NCI-H524 treated with DMSO at 0.1 percent for 48 hours (cell line): ENCODE measurements at regions not wholly inside any gene's neighbourhood (a gene's known extent, or its start where the extent isn't known, plus 50 kb on each side); places are given as distances from the start of the nearest gene placed in this dataset.
"Not testable (repeated sequence)": the region's sequence is repeated elsewhere in the genome, so short reads cannot be mapped to it uniquely, and the experiment has no call there.

ENCODE experiments used
- DNase-seq: peaks from one replicate; lab custom pipeline; 2025; lab: John Stamatoyannopoulos, UW

GRCh38 chr6:167470836-167471547 is 146.1 kb downstream of the TTLL2 start:
- DNase-seq, result no peak

GRCh38 chr6:167471548-167471930 is 146.7 kb downstream of the TTLL2 start:
- DNase-seq, result no peak

- peak; percentile 41 for DNase-seq
Observed at GRCh38 chr6:167472148-167472547, 147.3 kb downstream of the TTLL2 start.

GRCh38 chr6:167472880-167473279 is 148.0 kb downstream of the TTLL2 start:
- no peak for DNase-seq

GRCh38 chr6:167474171-167474570 is 149.3 kb downstream of the TTLL2 start:
- no peak for DNase-seq

- DNase-seq, result no peak
Observed at GRCh38 chr6:167474725-167475124, 149.8 kb downstream of the TTLL2 start.

- DNase-seq, result no peak
Observed at GRCh38 chr6:167475947-167476346, 151.1 kb downstream of the TTLL2 start.

- no peak for DNase-seq
Observed at GRCh38 chr6:167476844-167477595, 152.1 kb downstream of the TTLL2 start.

GRCh38 chr6:167477688-167478087 is 152.8 kb downstream of the TTLL2 start:
- DNase-seq, result no peak

- DNase-seq, result no peak
Observed at GRCh38 chr6:167479301-167479700, 154.4 kb downstream of the TTLL2 start.

GRCh38 chr6:167479901-167480648 is 155.2 kb downstream of the TTLL2 start:
- no peak for DNase-seq

GRCh38 chr6:167481307-167481926 is 156.5 kb downstream of the TTLL2 start:
- no peak for DNase-seq

- not testable (repeated sequence) for DNase-seq
Observed at GRCh38 chr6:167482801-167483200, 157.9 kb downstream of the TTLL2 start.

- no peak for DNase-seq
Observed at GRCh38 chr6:167485186-167485978, 160.5 kb downstream of the TTLL2 start.

- no peak for DNase-seq
Observed at GRCh38 chr6:167487749-167488664, 163.1 kb downstream of the TTLL2 start.

- no peak for DNase-seq
Observed at GRCh38 chr6:167491438-167492099, 166.7 kb downstream of the TTLL2 start.

- no peak for DNase-seq
Observed at GRCh38 chr6:167492100-167492449, 167.2 kb downstream of the TTLL2 start.

- DNase-seq, result no peak
Observed at GRCh38 chr6:167493310-167493709, 168.4 kb downstream of the TTLL2 start.

- DNase-seq, result no peak
Observed at GRCh38 chr6:167493976-167494697, 169.3 kb downstream of the TTLL2 start.
